ENCODE measurements at regions not wholly inside any gene's neighbourhood (a gene's known extent, or its start where the extent isn't known, plus 50 kb on each side); places are given as distances from the start of the nearest gene placed in this dataset.

DNA sequence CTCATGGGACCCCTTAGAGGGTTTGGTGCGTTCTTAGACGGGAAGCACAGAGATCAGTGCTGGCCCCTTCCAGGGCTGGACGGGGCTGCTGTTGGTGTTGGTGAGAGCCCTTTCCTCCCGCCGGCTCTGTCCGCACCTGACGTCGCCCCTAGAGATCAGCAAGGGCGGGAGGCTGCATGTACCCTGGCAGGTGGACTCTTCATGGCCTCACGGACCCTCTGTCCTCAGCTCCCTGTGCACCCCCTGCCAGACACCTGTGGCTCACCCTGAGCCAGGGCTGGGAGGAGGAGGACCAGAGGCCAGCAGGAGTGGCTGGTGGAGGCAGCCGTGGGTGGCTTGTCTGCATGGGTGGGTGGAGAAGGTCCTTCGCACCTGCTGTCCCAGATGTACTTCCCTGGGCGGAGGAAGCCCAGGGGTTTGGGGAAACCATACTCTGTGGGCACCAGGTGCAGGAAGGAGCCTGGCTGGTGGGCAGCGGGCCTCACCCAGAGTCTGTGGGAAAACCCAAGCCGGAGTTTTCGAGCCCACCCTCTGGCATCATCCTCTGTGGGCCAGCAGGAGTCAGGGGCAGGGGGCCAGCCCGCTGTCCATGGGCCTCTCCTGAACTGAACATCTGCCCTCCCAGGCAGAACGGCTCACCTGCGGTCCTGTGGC lies 348.6 kb downstream of the SEC14L1 start:
- TF ChIP-seq, protein P1, sequence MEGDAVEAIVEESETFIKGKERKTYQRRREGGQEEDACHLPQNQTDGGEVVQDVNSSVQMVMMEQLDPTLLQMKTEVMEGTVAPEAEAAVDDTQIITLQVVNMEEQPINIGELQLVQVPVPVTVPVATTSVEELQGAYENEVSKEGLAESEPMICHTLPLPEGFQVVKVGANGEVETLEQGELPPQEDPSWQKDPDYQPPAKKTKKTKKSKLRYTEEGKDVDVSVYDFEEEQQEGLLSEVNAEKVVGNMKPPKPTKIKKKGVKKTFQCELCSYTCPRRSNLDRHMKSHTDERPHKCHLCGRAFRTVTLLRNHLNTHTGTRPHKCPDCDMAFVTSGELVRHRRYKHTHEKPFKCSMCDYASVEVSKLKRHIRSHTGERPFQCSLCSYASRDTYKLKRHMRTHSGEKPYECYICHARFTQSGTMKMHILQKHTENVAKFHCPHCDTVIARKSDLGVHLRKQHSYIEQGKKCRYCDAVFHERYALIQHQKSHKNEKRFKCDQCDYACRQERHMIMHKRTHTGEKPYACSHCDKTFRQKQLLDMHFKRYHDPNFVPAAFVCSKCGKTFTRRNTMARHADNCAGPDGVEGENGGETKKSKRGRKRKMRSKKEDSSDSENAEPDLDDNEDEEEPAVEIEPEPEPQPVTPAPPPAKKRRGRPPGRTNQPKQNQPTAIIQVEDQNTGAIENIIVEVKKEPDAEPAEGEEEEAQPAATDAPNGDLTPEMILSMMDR (IDR thresholded peaks at IDR 0.05; ENCODE audit: insufficient read depth, low read length, poor library complexity, severe bottlenecking): no peak
- no peak for TF ChIP-seq EZH2phosphoT487 (conservative IDR thresholded peaks at IDR 0.05; ENCODE audit: low read length)
